Neural progenitor cell (in vitro differentiated cells): ENCODE measurements at regions not wholly inside any gene's neighbourhood (a gene's known extent, or its start where the extent isn't known, plus 50 kb on each side); places are given as distances from the start of the nearest gene placed in this dataset.
A peak's percentile ranks its signal among the peaks of the same experiment; 100 is the strongest.

Experiments
- DNase-seq: peaks from one replicate; pipeline ENCODE4 v3.0.0-alpha.2; 2016; ENCODE audit warnings: low spot score
- H2AFZ ChIP-seq: fragments of 200-600 bp; sonication (generic); replicated peaks from 2 replicates; pipeline ENCODE4 v1.6.1; 2016; ENCODE audit warnings: antibody characterized with exemption
- H3F3A ChIP-seq: fragments of 200-600 bp; sonication (generic); 2 replicates; pipeline ENCODE4 v1.6.1; 2016; ENCODE audit warnings: antibody characterized with exemption, low read depth
- H3K27ac ChIP-seq: fragments of 200-600 bp; sonication (generic); 2 replicates; pipeline ENCODE4 v1.5.1; 2016; ENCODE audit warnings: mild to moderate bottlenecking
- H3K27me3 ChIP-seq: fragments of 200-600 bp; sonication (generic); 2 replicates; pipeline ENCODE4 v1.6.1; 2016; ENCODE audit warnings: mild to moderate bottlenecking, moderate library complexity
- H3K36me3 ChIP-seq: fragments of 200-600 bp; sonication (generic); 2 replicates; pipeline ENCODE4 v1.5.1; 2016
- H3K4me1 ChIP-seq: fragments of 200-600 bp; sonication (generic); 2 replicates; pipeline ENCODE4 v1.6.1; 2016; ENCODE audit warnings: mixed run types
- H3K4me2 ChIP-seq: fragments of 200-600 bp; sonication (generic); 2 replicates; pipeline ENCODE4 v1.6.1; 2016
- H3K4me3 ChIP-seq: fragments of 200-600 bp; sonication (generic); 2 replicates; pipeline ENCODE4 v1.5.1; 2016
- H3K79me2 ChIP-seq: fragments of 200-600 bp; sonication (generic); 2 replicates; pipeline ENCODE4 v1.6.1; 2016; ENCODE audit warnings: low read depth
- H3K9ac ChIP-seq: fragments of 200-600 bp; sonication (generic); 2 replicates; pipeline ENCODE4 v1.6.1; 2016
- H3K9me3 ChIP-seq: fragments of 200-600 bp; sonication (generic); 2 replicates; pipeline ENCODE4 v1.5.1; 2016; ENCODE audit warnings: low read depth
- H4K20me1 ChIP-seq: fragments of 200-600 bp; sonication (generic); 2 replicates; pipeline ENCODE4 v1.6.1; 2016; ENCODE audit warnings: low read depth
- H3K27ac Mint-ChIP-seq: 3 replicates; pipeline ENCODE4 v1.8.0; 2021; ENCODE audit warnings: mixed read lengths
- H3K27me3 Mint-ChIP-seq: 2 replicates; pipeline ENCODE4 v1.8.0; 2022; ENCODE audit warnings: low read depth, mild to moderate bottlenecking, inconsistent platforms, moderate library complexity, mixed read lengths; ENCODE audit not compliant: insufficient read depth
- H3K36me3 Mint-ChIP-seq: 3 replicates; pipeline ENCODE4 v1.8.0; 2021; ENCODE audit warnings: mixed read lengths
- H3K4me1 Mint-ChIP-seq: 3 replicates; pipeline ENCODE4 v1.8.0; 2021; ENCODE audit warnings: mixed read lengths
- H3K4me3 Mint-ChIP-seq: 3 replicates; pipeline ENCODE4 v1.8.0; 2021; ENCODE audit warnings: mild to moderate bottlenecking, moderate library complexity, mixed read lengths
- H3K9me3 Mint-ChIP-seq: 3 replicates; pipeline ENCODE4 v1.8.0; 2020; ENCODE audit warnings: mixed read lengths
- CTCF ChIP-seq: fragments of 200-600 bp; sonication (generic); IDR thresholded peaks from 2 replicates; pipeline ENCODE4 v1.5.1; 2017; ENCODE audit warnings: antibody characterized with exemption, mild to moderate bottlenecking
- EZH2 ChIP-seq: fragments of 200-600 bp; sonication (generic); IDR thresholded peaks from 2 replicates; pipeline ENCODE4 v1.6.1; 2017; ENCODE audit warnings: antibody characterized with exemption, mild to moderate bottlenecking, moderate library complexity
- EZH2phosphoT487 ChIP-seq: fragments of 200-600 bp; sonication (generic); IDR thresholded peaks from 2 replicates; pipeline ENCODE4 v1.6.1; 2017; ENCODE audit warnings: antibody characterized with exemption

- no peak overlapping the region for H3K4me3 Mint-ChIP-seq
- no peak overlapping the region for H3K27ac ChIP-seq
- peak overlapping the region; percentile 54 for H3K4me2 ChIP-seq
- no peak overlapping the region for H3K9ac ChIP-seq
- no peaks in the 10 kb centered on the region for H3K79me2 ChIP-seq
- no peak overlapping the region for H2AFZ ChIP-seq
- H4K20me1 ChIP-seq = no peaks in the 10 kb centered on the region
- H3K9me3 Mint-ChIP-seq = peaks cover 5% of the 10 kb centered on the region
- no peaks in the 10 kb centered on the region for H3K9me3 ChIP-seq
- peaks cover 25% of the 10 kb centered on the region for H3F3A ChIP-seq
- H3K27me3 Mint-ChIP-seq = peaks cover 14% of the 10 kb centered on the region
- H3K27me3 ChIP-seq = no peaks in the 10 kb centered on the region
- no peak for TF ChIP-seq EZH2
- TF ChIP-seq EZH2phosphoT487 = no peak
- no peak for TF ChIP-seq CTCF
- H3K4me3 ChIP-seq = no peak overlapping the region
- H3K27ac Mint-ChIP-seq = no peak overlapping the region
- H3K36me3 Mint-ChIP-seq = peaks cover 6% of the 10 kb centered on the region
- peaks cover 70% of the 10 kb centered on the region for H3K4me1 Mint-ChIP-seq
- peaks cover 41% of the 10 kb centered on the region for H3K4me1 ChIP-seq
- DNase-seq = no peak
- H3K36me3 ChIP-seq = no peaks in the 10 kb centered on the region
Measured at GRCh38 chr18:78242254-78242643, 737.4 kb upstream of the SALL3 start.

GRCh38 chr18:78242806-78243205, 736.8 kb upstream of the SALL3 start:
- no peak overlapping the region for H3K27ac ChIP-seq
- no peaks in the 10 kb centered on the region for H3K79me2 ChIP-seq
- peaks cover 47% of the 10 kb centered on the region for H3K4me1 ChIP-seq
- H3K9ac ChIP-seq = no peak overlapping the region
- no peaks in the 10 kb centered on the region for H3K27me3 ChIP-seq
- Mint-ChIP-seq H3K4me3 (no peak overlapping the region), H3K36me3 (peaks cover 6% of the 10 kb centered on the region), H3K9me3 (peaks cover 5% of the 10 kb centered on the region), H3K4me1 (peaks cover 76% of the 10 kb centered on the region), H3K27me3 (peaks cover 14% of the 10 kb centered on the region), H3K27ac (peak overlapping the region; percentile 69)
- no peaks in the 10 kb centered on the region for H4K20me1 ChIP-seq
- no peak overlapping the region for H3K4me3 ChIP-seq
- peak overlapping the region; percentile 54 for H3K4me2 ChIP-seq
- H2AFZ ChIP-seq = no peak overlapping the region
- TF ChIP-seq EZH2 = no peak
- TF ChIP-seq EZH2phosphoT487 = no peak
- TF ChIP-seq CTCF = no peak
- no peaks in the 10 kb centered on the region for H3K36me3 ChIP-seq
- H3K9me3 ChIP-seq = no peaks in the 10 kb centered on the region
- H3F3A ChIP-seq = peaks cover 25% of the 10 kb centered on the region
- no peak for DNase-seq

- Histone ChIP-seq H3K9ac (no peak overlapping the region), H3F3A (peaks cover 15% of the 10 kb centered on the region), H3K79me2 (no peaks in the 10 kb centered on the region), H3K4me2 (no peak overlapping the region), H3K27me3 (no peaks in the 10 kb centered on the region), H3K4me1 (peaks cover 55% of the 10 kb centered on the region), H3K9me3 (no peaks in the 10 kb centered on the region), H3K36me3 (no peaks in the 10 kb centered on the region), H3K4me3 (no peak overlapping the region), H3K27ac (no peak overlapping the region), H2AFZ (no peak overlapping the region), H4K20me1 (no peaks in the 10 kb centered on the region)
- Mint-ChIP-seq H3K27me3 (peaks cover 7% of the 10 kb centered on the region), H3K4me1 (peaks cover 81% of the 10 kb centered on the region), H3K9me3 (no peaks in the 10 kb centered on the region), H3K27ac (peak overlapping the region; percentile 31), H3K4me3 (no peak overlapping the region), H3K36me3 (peaks cover 1% of the 10 kb centered on the region)
- no peak for DNase-seq
- no peak for TF ChIP-seq EZH2phosphoT487
- no peak for TF ChIP-seq CTCF
- no peak for TF ChIP-seq EZH2
Measured at GRCh38 chr18:78244779-78245178, 734.8 kb upstream of the SALL3 start.
